WI38 (cell line): ENCODE measurements at regions not wholly inside any gene's neighbourhood (a gene's known extent, or its start where the extent isn't known, plus 50 kb on each side); places are given as distances from the start of the nearest gene placed in this dataset.

Experiments
- H3K4me3 ChIP-seq: 2 replicates; pipeline ENCODE4 v1.5.1; 2011; ENCODE audit warnings: low read depth, mild to moderate bottlenecking, control low read depth, low read length
- CTCF ChIP-seq: IDR thresholded peaks from 2 replicates; pipeline ENCODE4 v1.5.1; 2012; ENCODE audit warnings: low read depth, mild to moderate bottlenecking, control low read depth, low read length

DNA sequence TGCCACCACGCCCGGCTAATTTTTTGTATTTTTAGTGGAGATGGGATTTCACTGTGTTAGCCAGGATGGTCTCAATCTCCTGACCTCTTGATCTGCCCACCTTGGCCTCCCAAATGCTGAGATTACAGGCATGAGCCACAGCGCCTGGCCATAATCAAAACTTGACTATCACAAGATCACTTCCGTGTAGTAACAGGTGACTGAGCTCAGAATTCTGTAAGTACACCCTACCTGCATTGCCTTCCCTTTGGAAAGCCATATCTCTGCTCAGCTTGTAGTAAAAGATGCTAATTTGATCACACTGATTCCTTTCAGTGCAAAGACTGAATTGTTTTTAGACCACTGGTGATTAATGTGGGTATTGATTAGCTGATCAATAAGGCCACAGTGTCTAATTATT is 167.1 kb downstream of the SHOX2 start:
- no peak overlapping the region for H3K4me3 ChIP-seq
- TF ChIP-seq CTCF = no peak

DNA sequence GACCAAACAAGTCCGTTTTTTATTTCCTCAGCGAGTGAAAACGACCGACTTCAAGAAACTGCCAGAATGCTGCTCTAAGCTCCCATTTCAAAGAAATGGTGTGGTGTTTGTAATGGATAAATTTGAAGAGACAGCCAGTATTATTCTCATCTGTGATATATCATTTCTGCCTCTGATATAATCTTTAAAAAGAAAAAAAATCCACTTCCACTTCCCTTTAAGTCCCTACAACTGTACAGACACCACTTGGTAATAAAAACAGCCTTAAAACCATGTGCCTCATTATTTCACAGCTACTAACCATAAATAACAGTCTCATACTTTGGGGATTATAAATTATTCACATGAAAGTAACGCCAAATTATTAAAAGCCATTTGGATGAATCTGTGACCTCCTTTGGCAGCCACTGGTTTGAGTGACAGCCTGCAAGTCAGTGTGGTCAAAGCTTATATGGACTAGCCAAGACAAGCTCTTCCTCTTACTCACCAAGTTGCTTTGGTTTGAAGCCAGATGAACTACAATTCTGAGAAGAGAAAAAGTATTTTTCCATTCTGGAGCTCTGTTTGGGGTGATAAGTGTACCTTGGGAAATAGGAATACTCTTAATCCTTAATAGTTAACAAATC is 168.0 kb downstream of the SHOX2 start:
- H3K4me3 ChIP-seq = no peak overlapping the region
- TF ChIP-seq CTCF = no peak

DNA sequence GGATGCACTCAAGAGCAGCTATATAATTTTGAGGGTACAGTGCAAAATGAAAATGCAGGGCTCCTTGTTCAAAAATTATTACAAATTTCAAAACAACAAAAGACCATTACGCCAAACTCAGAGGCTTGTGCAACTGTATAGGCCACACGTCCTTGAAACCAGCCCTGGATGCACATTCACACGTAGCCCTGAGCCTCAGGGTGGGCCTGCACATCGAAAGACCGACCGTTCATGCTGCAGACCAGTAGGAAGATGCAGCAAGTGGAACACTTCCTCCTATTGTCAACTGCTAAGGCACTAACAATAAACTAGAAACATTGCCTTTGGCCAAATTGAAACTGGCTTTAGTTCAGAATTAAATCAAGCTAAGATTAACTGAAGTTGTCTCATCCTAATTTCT is 174.7 kb downstream of the SHOX2 start:
- no peak for TF ChIP-seq CTCF
- no peak overlapping the region for H3K4me3 ChIP-seq

GRCh38 chr3:157930000-157930780 is 176.0 kb downstream of the SHOX2 start:
- no peak for TF ChIP-seq CTCF

GRCh38 chr3:157926822-157927221 is 179.4 kb downstream of the SHOX2 start:
- TF ChIP-seq CTCF = no peak
- H3K4me3 ChIP-seq = no peak overlapping the region

More at GRCh38 chr3:157930000-157930780, 176.0 kb downstream of the SHOX2 start:
- H3K4me3 ChIP-seq = no peak overlapping the region

DNA sequence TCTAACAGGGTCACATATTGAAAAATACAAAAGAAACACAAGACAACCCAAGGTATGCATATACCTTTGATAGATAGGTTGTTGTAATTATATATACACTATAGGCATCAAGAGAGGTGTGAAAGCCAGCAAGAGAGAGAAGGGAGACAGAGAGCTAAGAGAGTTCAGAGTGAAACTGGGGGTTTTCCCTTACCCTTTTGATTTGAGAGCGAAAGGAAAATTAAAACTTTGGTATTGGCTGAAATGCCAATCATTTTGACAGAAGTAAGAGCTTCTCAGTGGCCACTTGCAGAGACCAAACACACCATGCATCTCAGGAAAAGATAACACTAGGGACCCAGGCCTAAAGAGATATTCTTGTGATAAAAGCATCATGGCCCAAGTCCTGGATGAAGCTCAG is 183.6 kb downstream of the SHOX2 start:
- H3K4me3 ChIP-seq = no peak overlapping the region
- TF ChIP-seq CTCF = no peak

DNA sequence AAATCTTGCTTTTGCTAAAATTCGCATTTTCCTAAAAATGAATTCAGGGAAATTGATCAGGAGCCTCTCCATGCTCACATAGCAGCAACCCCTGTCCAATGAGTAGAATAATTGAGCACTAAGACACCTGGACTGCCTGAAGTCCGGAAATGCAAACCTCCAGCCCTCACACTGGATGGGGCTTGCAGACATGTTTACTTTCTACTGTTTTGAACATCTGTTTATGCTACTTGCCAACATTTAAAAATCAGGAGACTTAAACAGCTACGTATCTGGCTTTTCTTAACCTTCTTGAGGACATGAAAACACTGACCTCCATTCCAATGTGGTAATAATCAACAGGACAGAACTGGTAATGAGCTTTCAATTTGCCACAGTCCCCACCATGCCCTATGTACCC is 184.4 kb downstream of the SHOX2 start:
- H3K4me3 ChIP-seq = no peak overlapping the region
- TF ChIP-seq CTCF = no peak
